ENCODE measurements at regions not wholly inside any gene's neighbourhood (a gene's known extent, or its start where the extent isn't known, plus 50 kb on each side); places are given as distances from the start of the nearest gene placed in this dataset.
A peak's percentile ranks its signal among the peaks of the same experiment; 100 is the strongest.

- no peak for DNase-seq (ENCODE audit: low read depth)
Observed at GRCh38 chr1:86229405-86229975, 72.9 kb upstream of the COL24A1 start.

- no peak for DNase-seq (ENCODE audit: low read depth)
Observed at GRCh38 chr1:86228546-86228945, 72.0 kb upstream of the COL24A1 start.

- peak; percentile 81 for DNase-seq (ENCODE audit: low read depth)
Observed at GRCh38 chr1:86227026-86227425, 70.5 kb upstream of the COL24A1 start.

GRCh38 chr1:86226204-86226603 is 69.6 kb upstream of the COL24A1 start:
- peak; percentile 6 for DNase-seq (ENCODE audit: low read depth)

GRCh38 chr1:86224651-86225310 is 68.2 kb upstream of the COL24A1 start:
- DNase-seq (ENCODE audit: low read depth), result peak; percentile 69

- no peak for DNase-seq (ENCODE audit: low read depth)
Observed at GRCh38 chr1:86218859-86219258, 62.3 kb upstream of the COL24A1 start.

GRCh38 chr1:86214605-86215004 is 58.0 kb upstream of the COL24A1 start:
- no peak for DNase-seq (ENCODE audit: low read depth)

GRCh38 chr1:86209346-86209745 is 52.8 kb upstream of the COL24A1 start:
- no peak for DNase-seq (ENCODE audit: low read depth)

- peak; percentile 99 for DNase-seq (ENCODE audit: low read depth)
Observed at GRCh38 chr1:86207323-86207722, 50.8 kb upstream of the COL24A1 start.
